HG02571 (cell line): ENCODE measurements at regions not wholly inside any gene's neighbourhood (a gene's known extent, or its start where the extent isn't known, plus 50 kb on each side); places are given as distances from the start of the nearest gene placed in this dataset.

ENCODE experiments used
- ATAC-seq: cut with Tn5 transposase; IDR thresholded peaks from one replicate; pipeline ENCODE4 v1.9.1; 2021; ENCODE audit warnings: mild to moderate bottlenecking, moderate library complexity; ENCODE audit not compliant: unreplicated experiment

- no peak for ATAC-seq
These were observed 190.9 kb upstream of the TUT7 start for GRCh38 chr9:86545090-86545489.

- ATAC-seq = no peak
These were observed 186.9 kb upstream of the TUT7 start for GRCh38 chr9:86541014-86541570.

- no peak for ATAC-seq
These were observed 181.3 kb upstream of the TUT7 start for GRCh38 chr9:86535406-86535915.

GRCh38 chr9:86534572-86535258 lies 180.5 kb upstream of the TUT7 start:
- no peak for ATAC-seq

DNA sequence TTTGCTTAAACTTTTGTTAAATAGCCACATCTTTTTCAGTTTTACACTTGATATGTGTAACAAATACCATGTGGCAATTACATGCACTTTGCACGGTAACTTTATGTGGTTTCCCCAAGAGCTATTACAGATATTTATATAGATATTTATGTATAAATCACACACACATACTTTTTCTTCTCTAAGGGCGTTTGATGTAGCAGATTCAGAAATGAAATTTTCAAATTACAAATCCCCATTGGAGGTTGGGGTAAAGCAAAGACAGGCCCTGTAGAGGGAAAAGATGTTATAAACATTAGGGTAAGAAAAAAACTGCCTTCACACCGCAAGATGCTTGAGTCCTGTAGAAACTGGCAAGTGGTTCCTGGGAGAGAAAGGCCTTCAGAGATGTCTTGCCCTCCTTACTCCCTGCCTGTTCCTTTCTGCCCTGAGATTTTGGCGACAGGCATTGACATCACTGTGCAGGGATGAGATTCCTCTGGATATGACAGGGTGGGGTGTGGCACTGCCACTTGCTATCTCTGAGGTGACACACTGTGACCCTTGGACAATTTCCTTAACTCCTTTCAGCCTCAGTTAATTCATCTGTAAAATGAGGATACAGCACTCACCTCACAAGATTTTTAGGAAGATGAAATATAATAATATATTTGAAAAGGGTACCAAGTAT lies 177.9 kb upstream of the TUT7 start:
- ATAC-seq = no peak

- no peak for ATAC-seq
These were observed 177.2 kb upstream of the TUT7 start for GRCh38 chr9:86531273-86531970.

DNA sequence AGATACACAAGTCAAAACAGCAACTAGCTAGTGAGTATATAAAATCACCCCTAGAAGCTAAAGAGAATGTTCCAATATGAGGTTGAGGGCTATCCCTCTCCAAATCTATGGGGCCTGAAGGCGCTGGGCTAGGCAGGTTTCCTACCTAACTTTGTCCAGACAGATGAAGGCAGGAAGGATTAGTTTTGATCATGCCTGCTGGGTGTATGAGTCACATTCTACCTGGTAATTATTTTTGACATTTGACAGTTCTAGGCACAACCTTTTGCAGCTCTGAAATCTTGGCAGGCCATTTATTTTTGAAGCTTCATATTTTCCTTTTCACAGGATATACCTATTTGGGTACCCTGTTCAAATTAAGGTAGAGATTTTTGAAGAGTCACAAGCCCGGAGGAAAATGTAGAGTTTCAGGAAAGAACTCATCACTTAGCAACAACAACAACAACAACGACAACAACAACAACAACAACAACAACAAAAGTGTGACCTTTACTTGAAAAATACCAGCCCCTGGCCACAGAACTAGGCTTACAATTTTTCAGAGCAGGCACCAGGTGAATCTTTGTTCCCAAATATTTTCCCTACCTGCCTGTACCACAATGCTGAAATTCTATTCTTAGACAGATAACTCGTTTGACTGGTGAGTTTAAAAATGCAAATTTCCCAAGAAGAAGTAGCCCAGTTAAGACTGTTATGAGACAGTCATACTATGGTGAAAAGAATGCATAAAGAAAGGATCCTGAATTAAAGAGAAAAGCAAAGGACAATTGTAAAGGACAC lies 175.5 kb upstream of the TUT7 start:
- no peak for ATAC-seq

- ATAC-seq = no peak
These were observed 171.8 kb upstream of the TUT7 start for GRCh38 chr9:86526021-86526420.

DNA sequence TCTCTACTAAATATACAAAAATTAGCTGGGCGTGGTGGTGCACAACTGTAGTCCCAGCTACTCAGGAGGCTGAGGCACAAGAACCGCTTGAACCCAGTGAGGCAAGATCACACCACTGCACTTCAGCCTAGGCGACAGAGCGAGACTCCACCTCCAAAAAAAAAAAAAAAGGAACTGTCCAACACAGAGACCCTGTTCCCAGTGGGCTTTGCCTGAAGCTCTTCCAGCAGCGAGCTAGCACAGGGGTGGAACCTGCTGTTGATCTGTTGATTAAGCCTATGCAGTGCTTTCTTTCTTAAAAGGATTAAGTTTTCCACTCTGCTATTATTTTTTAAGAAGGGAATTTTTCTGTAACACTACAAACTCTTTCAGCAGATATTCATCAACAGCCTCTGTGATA lies 171.0 kb upstream of the TUT7 start:
- no peak for ATAC-seq

DNA sequence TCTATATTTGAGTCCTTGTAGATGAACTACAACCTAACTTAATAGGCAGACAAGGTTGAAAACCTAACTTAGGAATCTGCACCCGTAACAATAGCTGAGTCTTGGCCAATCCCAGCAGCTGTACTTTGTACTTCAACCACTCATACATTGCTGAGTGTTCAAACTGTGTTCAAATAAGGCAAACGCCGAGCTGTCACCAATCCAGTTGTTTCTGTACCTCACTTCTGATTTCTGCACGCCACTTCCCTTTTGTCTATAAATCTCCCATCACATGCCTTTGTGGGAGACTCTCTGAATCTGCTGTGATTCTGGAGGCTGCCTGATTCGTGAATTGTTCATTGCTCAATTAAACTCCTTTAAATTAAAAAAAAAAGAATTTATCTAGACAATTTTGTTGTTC lies 167.8 kb upstream of the TUT7 start:
- no peak for ATAC-seq

- no peak for ATAC-seq
These were observed 167.1 kb upstream of the TUT7 start for GRCh38 chr9:86521322-86521721.

GRCh38 chr9:86519066-86519615 lies 164.9 kb upstream of the TUT7 start:
- ATAC-seq = no peak

DNA sequence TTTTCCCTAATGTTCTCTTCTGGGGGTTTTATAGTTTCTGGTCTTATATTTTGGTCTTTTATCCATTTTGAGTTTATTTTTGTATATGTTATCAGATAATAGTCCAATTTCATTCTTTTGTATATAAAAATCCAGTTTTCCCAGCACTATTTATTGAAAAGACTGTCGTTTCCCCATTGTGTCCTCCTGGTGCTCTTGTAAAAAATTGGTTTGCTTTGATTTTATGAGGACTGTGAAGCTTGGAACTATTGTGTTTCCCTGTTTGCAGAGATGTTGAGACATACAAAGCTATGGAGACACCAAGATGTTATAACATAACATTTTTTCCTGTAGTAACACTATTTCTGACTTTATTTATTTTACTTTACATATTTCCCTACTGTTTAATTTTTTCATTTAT lies 163.3 kb upstream of the TUT7 start:
- ATAC-seq = no peak

- no peak for ATAC-seq
These were observed 162.4 kb upstream of the TUT7 start for GRCh38 chr9:86516564-86516963.

DNA sequence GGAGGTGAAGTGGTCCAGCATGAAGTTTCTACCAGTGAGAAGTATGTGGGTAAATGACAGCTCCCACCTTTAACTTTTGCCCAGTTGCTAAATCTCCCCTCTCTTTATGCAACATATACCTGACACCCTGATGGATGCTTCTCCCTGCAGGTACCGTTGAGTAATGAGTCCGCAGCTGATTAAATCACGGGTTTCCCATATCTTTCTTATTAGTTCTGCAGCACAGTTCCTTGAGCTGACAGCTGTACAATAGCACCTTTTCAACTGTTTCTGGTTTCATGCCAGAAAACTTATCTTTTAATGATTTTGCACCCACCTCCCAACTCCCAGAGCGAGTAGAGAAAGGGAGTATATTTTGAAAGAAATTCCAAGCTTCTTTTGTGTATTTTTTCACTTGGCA lies 161.0 kb upstream of the TUT7 start:
- ATAC-seq = no peak

GRCh38 chr9:86513429-86513828 lies 159.2 kb upstream of the TUT7 start:
- ATAC-seq = no peak

DNA sequence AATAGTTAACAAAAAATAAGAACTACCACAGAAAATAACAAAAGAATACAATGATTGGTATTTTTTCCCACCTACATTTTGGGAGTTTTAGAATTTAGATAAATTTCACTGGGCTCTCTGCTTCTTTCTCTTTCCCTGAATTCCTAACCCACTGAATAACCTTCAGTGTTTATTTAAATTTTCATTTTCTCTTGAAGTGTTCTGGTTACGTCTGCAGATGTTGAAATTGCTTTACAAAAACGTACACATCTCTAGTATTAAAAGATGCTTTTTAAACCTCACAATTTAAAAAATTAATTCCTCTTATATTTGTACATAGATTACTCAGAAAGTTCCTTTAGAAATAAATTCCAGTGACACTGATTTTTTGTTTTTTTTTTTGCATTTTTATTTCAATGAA lies 158.7 kb upstream of the TUT7 start:
- ATAC-seq = no peak

DNA sequence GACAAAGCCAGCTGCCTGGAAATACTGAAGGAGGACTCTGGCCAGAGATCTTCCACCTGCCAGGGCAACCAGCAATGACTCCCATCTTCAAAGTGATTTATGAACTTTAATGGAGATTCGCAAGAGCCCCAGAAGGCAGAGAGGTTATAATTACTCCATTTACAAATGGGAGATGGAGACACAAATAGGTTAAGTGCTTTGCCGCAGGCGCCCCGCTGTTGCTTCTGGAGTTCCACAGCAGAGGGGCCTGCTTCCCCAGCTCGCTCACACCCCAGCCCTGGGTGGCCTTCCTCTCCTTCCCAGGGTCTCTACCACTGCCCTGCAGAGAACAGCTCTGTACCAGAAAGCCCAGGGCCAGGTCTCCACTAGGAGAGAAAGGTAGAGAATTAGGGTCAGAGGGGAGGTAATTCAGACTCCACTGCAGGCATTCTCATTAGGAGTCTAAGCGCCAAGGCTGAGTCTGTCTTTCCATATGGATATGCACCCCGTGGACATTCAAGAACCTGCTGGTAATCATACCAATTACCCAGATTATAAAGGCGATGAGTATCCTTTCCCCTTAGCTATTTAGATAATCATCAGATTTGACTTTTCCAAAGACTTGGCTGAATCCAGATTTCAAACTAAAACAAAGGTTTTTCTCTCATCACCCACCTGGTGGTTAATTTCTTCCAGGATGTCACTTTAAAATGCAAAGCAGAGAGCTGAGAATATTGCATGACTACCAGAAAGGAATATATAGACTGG lies 157.6 kb upstream of the TUT7 start:
- ATAC-seq = no peak

GRCh38 chr9:86508208-86508903 lies 154.1 kb upstream of the TUT7 start:
- no peak for ATAC-seq
